AG08396 (cell line): ENCODE measurements at regions not wholly inside any gene's neighbourhood (a gene's known extent, or its start where the extent isn't known, plus 50 kb on each side); places are given as distances from the start of the nearest gene placed in this dataset.
A peak's percentile ranks its signal among the peaks of the same experiment; 100 is the strongest.
"Not testable (repeated sequence)": the region's sequence is repeated elsewhere in the genome, so short reads cannot be mapped to it uniquely, and the experiment has no call there.

Experiments used
- DNase-seq: peaks from one replicate; pipeline ENCODE4 v3.0.0; 2012; ENCODE audit warnings: low spot score, mixed read lengths

GRCh38 chr1:144516172-144516571 is 54.7 kb upstream of the NBPF15 start:
- not testable (repeated sequence) for DNase-seq

GRCh38 chr1:144516906-144517305 is 55.4 kb upstream of the NBPF15 start:
- not testable (repeated sequence) for DNase-seq

GRCh38 chr1:144518439-144518838 is 57.0 kb upstream of the NBPF15 start:
- not testable (repeated sequence) for DNase-seq

GRCh38 chr1:144519528-144520189 is 58.2 kb upstream of the NBPF15 start:
- DNase-seq: not testable (repeated sequence)

GRCh38 chr1:144523661-144524407 is 62.4 kb upstream of the NBPF15 start:
- DNase-seq: peak; percentile 0

- not testable (repeated sequence) for DNase-seq
These were observed 60.5 kb upstream of the PPIAL4F start for GRCh38 chr1:144532156-144532607.

- DNase-seq: not testable (repeated sequence)
These were observed 59.2 kb upstream of the PPIAL4F start for GRCh38 chr1:144533480-144533879.

- DNase-seq: not testable (repeated sequence)
These were observed 58.4 kb upstream of the PPIAL4F start for GRCh38 chr1:144534286-144534685.

GRCh38 chr1:144536677-144537076 is 56.0 kb upstream of the PPIAL4F start:
- not testable (repeated sequence) for DNase-seq

GRCh38 chr1:144537234-144537633 is 55.5 kb upstream of the PPIAL4F start:
- not testable (repeated sequence) for DNase-seq

- DNase-seq: not testable (repeated sequence)
These were observed 54.0 kb upstream of the PPIAL4F start for GRCh38 chr1:144538736-144539135.

- not testable (repeated sequence) for DNase-seq
These were observed 53.3 kb upstream of the PPIAL4F start for GRCh38 chr1:144539191-144539960.
